HG02981 (cell line): ENCODE measurements at regions not wholly inside any gene's neighbourhood (a gene's known extent, or its start where the extent isn't known, plus 50 kb on each side); places are given as distances from the start of the nearest gene placed in this dataset.
"Not testable (repeated sequence)": the region's sequence is repeated elsewhere in the genome, so short reads cannot be mapped to it uniquely, and the experiment has no call there.

Experiments used
- ATAC-seq: cut with Tn5 transposase; IDR thresholded peaks from one replicate; pipeline ENCODE4 v1.9.1; 2021; ENCODE audit warnings: mild to moderate bottlenecking, moderate library complexity; ENCODE audit not compliant: unreplicated experiment

DNA sequence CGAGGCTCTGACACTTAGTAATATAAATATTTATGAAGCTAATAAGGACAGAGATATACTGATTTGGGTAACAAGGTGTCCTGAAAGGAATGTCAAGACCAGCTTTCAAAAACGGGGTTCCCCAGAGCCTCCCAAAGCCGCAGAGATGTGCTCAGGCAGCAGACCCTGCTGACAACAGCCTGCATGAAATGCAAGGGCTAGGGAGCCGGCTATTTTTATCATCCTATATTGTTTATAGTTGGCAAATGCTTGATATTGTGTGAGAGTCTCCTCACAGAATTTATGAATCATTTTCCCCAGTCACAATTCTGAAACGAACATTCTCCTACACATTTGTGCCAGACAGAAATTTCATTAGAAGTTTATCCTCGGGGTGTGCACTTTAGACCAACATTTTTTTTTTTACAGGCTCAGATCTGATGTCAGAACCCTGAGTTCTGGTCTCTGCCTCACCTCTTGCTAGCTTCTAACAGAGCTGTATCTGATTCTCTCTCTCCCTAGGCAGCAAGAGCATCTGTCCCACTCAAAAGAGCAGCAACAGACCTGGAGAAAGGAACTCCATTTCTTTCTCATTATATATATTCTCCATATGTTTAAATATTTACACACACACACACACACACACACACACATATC is 302.3 kb upstream of the PLD5 start:
- ATAC-seq, result no peak

DNA sequence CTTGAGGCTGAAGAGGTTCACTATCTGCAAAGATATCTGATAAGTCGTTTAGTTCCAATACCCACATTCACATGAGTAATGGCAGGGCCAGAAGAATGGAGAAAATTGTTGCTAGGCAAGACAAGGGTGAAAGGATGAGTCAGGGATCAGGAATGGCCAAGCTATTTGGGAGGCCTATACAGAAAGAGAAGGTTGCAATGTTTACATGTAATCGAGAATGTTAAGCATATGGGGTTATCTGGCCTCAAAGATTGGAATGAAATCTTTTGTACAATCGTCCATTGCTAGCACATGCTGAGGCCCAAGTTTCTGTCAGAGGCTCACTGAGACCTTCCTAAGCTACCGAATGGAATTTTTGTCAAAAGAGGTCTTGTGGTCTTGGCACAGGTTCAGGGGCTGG is 299.9 kb upstream of the PLD5 start:
- no peak for ATAC-seq

DNA sequence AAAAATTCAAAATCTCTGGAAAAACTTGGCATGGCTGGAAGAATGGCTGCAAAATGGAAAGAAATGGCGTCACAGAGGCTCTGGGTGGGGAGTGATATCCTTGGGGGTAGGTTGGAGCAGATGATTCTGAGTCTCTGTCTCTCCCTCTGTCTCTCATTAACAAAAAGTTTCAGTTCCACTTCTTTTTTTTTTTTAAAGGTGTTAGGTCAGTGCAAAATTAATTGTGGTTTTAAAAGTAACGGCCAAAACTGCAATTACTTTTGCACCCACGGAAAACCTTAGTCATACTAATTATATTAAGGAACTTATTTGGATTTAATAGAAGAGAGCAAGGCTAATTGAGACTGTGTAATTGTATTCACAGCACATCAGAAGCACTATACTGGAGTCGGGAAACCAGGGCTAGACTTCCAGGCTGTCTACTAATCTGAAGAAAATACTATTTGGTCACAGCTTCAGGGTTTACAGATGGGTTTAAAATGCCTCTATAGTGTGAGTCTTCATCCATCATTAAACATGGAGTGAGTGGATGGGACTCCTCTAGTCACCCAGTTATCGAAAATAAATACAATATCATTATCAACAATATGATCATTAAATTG is 289.1 kb upstream of the PLD5 start:
- peak; percentile 91 for ATAC-seq

DNA sequence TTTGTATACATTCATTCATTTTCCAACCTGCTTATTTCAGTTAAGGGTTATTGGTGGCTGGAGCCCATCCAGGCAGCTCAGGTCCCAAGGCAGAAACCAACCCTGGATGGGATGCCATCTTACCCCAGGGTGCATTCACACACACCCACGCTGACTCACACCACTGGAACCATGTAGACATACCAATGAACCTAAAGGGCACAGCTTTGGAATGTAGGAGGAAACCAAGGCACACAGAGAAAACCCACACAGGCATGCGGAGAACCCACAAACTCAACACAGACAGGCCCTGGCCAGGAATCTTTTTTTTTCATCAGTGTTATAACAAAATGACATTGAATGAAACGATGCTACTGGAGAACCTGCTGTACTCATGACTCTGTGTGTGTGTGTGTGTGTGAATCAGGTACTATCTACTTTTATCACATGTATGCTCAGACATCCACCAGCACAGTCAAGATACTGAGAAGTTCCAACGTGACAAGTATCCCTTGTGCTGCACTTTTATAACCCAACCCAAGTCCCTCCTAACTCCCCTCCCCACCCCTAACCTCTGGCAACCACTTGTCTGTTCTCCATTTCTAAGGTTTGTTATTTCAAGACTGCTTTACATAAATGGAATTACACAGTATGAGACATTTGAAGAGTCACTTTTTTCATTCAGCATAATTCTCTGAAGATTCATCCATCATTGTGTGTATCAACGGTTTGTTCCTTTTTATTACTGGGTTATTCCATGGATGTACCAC is 286.8 kb upstream of the PLD5 start:
- no peak for ATAC-seq

DNA sequence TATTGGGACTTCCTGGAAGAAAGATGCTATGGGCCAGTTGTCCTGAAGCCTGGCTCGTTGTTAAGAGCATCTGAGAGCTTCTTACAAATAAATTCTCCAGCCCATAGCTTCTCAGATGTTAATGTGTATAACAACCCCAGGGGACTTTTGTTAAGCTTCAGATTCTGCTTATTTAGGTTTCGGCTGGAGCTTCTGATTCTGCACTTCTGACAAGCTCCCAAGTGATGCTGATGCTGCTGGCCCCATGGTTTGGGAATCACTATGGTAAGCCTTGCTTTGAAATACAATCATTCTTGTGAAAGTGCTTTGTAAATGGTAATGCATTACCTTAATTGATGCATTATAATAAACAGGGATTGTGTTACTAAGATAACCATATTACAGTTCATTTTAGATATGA is 281.8 kb upstream of the PLD5 start:
- no peak for ATAC-seq

DNA sequence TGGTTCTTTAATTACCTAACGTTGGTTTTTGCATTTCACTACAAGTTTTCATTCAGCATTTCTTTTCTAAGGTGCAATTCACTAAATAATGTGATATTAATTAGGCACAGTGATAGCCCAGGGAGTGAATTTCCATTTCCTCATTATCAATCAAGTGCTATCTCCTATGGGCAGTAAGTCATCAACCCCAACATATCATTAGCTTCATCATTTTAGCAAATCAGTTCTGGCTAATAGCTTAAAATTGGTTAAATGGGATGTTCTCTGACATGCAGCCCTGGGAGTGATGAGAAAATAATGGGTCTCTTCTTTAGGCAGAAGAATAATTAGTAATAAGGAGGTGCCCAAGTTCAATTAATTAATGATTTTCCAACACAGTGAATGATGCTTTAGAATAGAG is 280.9 kb upstream of the PLD5 start:
- ATAC-seq, result not testable (repeated sequence)

DNA sequence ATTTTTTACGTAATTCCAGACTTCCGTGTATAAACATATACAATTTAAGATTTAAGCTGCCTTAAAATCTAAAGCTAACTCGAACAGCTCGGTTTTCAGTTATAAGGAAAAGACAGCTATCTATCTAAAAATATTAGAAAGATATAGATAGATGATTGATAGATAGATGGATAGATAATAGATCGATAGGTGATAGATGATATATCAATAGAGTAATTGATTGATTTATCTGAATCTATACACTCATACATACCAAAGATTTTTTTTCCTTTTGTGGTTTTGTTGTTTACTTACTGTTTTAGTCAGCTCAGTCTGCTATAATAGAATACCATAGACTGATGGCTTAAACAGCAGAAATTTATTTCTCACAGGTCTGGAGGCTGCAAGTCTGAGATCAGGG is 278.5 kb upstream of the PLD5 start:
- no peak for ATAC-seq

DNA sequence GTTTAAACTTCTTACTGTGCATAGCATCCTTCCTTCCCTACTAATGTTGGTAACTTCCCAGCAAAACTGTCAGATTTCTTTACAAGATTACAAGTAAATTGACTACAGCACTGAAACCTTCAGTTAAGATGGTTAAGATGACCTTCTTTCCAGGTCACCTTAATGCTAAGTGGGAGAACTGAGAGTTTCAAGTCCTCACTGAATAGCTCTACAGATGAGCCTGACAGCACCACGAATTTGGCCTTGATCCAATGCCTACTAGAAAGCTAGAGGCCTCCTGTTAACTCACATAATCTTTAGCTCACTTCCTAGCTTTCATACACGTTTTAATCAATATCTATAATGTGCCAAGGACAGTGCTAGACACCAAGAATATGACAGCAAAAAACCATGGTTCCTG is 276.0 kb upstream of the PLD5 start:
- peak; percentile 75 for ATAC-seq

DNA sequence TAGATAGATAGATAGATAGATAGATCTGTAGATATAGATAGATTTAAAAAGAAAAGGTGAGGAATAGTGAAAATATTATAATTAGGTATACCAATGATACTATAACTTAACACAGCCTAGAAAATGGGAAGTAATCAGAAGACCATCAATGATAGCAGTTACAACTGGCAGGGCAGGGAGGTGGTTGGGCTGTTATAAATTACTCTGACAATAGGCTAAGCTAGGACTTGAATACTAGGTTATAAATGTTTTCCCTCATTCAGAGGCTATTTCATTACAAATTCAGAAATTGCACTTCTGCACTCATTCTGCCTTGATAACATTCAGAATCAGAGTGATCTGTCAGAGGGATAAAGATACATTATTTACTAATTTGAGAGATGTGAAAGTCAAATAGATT is 273.4 kb upstream of the PLD5 start:
- ATAC-seq, result no peak

DNA sequence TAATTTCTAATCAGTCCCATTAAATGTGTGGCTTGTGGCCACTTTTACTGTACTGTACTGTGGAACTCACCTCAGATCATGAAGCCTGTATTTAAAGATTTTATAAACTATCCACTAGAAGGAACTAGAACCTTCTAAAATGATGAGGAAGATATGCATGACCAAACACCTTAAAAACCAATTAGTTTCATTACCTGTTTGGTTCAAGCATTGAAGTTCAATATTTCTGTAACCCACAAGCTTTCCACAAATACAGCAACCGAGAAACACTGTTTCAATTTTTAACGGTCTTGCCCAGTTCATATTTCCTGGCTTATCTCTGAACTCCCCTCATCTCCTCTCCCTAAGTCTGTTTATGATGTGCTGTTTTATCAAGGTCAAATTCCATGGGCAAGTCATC is 264.3 kb upstream of the PLD5 start:
- peak; percentile 84 for ATAC-seq

DNA sequence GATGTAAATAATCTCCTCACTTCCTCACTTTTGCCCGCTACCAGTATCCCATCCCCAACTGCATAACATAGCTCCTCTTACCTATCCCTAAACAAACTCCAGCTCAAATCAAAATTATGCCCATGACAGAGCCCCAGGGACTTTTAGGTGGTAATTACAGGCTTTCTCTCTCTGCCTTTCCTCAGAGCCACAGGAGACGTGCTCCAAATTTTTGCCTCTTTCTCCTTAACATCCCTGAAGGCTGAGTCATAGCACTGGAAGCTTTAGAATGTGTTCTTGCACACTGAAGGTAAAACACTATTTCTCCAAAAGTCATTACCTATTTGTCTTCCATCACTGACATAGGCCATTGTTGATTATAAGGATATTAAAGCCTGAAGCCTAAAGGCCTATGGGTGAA is 263.5 kb upstream of the PLD5 start:
- ATAC-seq, result no peak

DNA sequence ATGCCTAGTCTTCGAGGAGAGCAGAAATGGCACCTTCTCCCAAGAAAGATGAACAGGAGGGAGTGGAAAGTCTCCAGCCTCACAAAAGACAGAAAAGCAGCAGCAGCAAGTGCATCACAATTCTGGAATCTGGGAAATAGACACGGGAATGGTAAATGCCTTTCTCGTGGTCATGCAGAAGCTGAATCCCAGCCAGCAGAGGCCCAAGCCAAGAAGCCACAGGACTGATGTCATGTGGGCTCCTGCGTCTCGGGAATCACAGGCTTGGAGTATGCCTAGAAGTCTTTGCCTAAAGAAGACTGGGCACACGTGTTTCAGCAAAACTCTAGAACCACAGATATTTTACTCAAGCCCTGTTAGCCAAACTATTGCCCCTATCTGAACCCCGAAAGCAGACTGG is 260.3 kb upstream of the PLD5 start:
- no peak for ATAC-seq

DNA sequence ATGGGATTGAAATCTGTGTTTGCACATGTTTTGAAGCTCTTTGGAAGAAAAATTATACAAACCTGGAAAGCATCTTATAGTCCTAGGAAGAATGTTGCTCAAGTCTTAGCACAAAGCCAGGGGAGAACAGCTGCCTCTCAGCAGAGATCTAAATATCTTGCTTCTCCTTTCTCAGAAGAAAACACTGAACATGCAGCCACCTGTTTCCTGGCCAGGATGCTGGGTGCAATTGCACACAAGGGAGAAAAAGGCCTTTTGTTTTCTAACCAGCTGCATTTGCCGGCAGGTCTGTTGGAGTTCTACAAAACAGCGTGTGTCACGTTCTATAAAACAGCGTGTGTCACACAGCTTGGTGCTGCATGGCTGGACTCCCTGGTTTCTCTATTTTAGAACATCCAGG is 259.6 kb upstream of the PLD5 start:
- peak; percentile 54 for ATAC-seq

DNA sequence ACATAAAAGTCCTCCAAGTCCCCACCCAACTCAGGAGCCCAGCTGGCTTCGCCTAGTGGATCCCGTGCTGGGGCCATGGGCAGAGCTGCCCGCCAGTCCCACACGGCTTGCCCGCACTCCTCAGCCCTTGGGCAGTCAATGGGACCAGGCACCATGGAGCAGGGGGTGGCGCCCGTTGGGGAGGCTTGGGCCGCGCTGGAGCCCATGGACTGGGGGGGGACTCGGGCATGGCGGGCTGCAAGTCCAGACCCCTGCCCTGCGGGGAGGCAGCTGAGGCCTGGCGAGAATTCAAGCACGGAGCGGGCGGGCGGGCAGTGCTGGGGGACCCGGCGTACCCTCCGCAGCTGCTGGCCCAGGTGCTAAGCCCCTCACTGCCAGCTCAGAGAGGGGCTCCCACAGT is 249.8 kb upstream of the PLD5 start:
- ATAC-seq, result no peak

DNA sequence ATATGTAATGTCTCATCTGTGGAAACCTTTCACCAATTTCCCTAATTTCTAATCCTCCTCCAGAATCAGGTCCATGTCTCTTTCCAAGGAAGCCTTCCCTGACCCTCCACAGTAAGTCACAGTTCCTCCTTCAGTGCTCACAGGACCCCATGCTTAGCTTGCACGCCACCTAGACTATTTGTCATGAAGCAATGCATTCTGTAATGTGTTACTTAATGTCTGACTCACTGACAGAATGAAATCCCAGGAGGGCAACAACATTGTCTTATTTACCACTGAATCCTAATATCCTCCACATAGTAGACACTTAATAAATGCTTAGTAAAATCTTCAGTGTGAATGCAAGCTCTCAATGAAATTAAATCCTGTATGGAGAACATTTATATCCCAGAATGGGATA is 245.9 kb upstream of the PLD5 start:
- ATAC-seq, result no peak

DNA sequence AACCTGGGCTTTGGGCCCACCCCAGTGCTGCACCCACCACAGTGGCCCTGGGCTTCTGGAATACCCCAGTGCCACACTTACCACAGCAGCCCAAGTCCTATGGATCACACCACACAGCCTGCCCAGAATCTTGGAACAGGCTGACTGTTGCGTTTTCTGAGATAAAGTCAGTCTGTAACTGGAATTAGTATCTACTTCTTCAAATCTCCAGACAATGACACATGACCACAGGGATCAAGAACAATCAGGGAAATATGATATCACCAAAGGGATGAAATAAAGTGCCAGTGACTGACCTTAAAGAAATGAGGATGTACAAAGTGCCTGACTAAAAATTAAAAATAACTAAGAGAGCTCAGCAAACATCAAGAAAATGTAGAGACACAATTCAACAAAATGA is 239.7 kb upstream of the PLD5 start:
- no peak for ATAC-seq

DNA sequence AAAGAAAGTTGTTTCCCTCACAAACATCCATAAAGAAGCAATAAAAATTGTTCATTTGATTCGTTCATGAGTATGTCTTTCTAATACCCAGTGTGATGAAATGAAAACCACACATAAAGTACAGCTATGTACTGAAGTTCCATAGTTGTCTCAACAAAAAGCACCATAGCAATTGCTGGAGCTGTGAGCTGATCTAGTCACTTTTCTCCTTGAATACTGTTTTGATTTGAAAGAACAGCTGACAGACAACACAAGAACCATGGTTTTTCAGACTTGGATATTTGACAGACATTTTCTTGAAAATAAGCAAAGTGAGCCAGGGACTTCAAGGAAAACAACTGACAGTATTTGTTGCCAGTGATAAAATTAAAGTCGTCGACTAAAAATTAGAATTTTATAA is 237.1 kb upstream of the PLD5 start:
- ATAC-seq, result no peak

DNA sequence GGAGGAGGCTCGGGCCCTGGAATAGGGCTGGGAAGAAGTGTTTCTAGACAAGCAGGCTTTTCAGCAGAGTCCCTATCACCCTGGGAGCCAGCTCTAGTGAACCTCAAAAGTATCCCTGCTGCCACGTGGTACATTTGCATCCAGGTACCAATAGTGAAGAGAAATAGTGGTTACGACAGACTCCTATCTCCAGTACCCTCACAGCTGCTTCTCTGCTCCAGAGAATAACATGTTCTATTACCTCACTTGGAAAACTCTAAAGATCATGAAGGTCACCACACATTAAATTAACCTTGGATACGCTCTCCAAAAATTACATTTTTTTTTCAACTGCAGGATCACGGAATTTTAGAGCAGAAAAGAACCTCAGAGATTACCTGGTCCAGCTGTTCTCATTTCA is 230.4 kb upstream of the PLD5 start:
- no peak for ATAC-seq

DNA sequence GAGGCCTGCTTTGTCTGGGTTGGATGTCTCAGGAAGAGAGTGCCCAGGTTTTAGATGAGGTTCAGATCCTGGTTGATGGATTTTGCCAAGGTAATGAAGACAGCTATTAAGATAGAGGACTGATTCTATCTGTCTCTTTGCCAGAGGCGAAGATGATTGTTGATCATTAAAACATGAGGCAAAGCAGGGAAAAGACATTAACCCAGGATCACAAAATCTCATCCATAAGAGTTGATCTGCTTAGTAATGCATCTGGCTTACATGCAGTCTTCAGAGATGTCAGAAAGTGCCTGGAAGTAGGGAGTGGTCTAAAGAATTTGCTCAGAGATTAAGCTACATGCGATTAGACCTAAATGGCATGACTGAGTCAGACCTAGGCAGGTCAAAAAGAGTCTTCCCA is 229.6 kb upstream of the PLD5 start:
- ATAC-seq, result no peak

DNA sequence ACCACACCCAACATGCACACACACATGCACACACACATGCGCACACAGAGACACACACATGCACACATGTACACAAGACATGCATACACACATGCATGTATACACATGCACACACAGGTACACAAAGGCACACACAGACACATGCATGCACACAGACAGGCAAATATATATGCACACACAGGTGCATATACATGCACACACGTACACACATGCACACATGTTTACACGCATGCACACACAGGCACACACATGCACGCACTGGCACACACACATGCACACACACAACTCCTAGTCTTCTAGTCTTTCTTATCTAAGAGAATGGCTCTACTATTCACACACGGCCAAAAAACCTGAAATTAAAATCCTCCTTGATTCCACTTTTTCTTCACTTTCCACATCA is 222.7 kb upstream of the PLD5 start:
- ATAC-seq, result no peak

DNA sequence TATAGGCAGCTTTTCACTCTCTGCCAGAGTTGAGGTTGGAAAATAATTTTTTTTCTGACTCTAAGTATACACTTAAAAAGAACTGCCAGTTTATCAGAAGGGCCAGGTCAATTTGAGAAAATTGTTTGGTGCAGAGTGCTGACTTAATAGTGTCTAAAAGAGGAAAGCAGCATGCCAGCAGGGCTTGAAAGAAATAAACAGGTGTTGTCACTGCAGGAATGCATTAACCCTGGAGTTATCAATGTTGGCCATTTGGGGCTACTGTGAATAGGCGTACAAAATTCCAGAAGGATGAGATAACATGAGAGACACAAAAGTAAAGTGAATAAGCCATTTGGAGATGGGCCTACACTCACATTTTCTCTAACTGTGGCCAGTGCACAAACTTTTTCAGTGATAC is 220.6 kb upstream of the PLD5 start:
- ATAC-seq, result no peak

DNA sequence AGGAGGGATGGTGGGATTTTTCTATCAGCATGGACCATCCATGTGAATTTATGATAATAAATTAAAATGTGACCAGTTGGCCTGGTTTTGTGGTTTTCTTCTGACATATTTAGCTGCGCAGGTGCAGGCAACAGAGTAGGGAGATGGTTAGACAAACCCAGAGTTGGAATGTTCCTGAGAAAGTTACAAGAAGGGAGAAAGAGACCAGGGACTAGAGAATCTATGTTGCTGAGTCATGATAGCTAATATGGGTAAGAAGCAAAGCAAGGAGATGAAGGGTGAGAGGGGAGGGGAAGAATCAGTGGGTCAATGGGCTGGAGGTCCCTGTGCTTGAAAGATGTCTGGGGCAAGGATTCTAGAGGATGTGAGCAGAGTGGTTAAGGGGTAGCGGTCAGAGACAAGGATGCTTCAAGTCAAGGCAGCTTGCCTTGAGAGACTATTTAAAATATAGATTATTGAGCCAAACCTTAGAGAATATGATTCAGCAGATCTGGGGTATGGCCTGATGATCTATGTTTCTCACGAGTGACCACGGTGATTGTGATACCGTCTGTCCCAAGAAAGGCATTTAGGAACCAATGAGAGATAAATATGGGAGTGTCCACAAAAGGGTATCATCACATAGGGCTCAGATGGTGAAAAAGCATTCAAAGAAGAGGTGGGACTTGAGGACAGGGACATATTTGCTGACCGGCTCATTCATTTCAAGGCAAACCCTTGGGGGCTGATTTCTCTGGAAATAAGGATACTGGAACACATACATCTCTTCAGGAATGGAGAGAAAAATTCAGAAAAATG is 219.7 kb upstream of the PLD5 start:
- no peak for ATAC-seq
